GM19397 (cell line): ENCODE measurements at regions not wholly inside any gene's neighbourhood (a gene's known extent, or its start where the extent isn't known, plus 50 kb on each side); places are given as distances from the start of the nearest gene placed in this dataset.
"Not testable (repeated sequence)": the region's sequence is repeated elsewhere in the genome, so short reads cannot be mapped to it uniquely, and the experiment has no call there.

ENCODE experiments used
- ATAC-seq: cut with Tn5 transposase; IDR thresholded peaks from one replicate; pipeline ENCODE4 v1.9.1; 2021; ENCODE audit warnings: mild to moderate bottlenecking, moderate library complexity; ENCODE audit not compliant: unreplicated experiment

- ATAC-seq = no peak
These were observed 98.7 kb upstream of the SEMA3D start for GRCh38 chr7:85285527-85285926.

DNA sequence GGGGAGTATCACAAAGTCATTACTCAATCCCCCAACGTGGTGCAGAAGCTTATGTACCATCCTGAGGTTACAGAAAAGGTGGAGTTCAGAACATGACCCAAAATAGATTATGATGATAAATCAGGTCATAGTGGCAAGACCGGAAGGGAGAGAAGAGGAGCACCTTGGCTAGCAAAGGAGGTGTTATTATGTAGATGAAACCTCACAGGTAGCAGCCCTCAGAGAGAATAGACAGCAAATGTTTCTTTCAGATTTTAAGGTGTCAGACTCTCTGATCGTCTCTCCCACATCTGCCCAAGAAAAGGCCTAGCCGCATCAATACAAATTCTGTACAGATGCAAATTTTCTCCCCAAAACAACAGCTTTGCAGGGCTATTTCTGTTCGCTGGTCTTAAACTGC is 88.3 kb upstream of the SEMA3D start:
- ATAC-seq = no peak

DNA sequence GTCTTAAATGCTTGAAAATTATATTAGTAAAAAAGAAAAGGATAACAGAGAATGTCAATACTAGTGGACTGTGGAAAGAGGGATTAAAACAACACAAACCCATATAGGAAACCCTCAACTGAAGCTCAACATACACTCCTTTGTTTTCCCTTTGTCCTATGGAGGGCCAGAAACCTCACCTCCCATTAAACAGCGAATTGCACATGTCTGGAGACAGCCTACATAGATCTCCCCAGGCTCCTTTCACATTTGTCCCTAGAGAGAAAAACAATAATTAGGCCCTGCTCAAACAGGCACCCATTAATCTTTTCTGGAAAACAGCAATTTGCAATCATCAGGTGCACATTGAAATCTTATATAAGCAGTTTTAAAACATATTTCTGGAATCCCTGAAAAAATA is 87.6 kb upstream of the SEMA3D start:
- ATAC-seq = no peak

- ATAC-seq = no peak
These were observed 76.0 kb upstream of the SEMA3D start for GRCh38 chr7:85262891-85263290.

- ATAC-seq = no peak
These were observed 74.5 kb upstream of the SEMA3D start for GRCh38 chr7:85261336-85261735.

DNA sequence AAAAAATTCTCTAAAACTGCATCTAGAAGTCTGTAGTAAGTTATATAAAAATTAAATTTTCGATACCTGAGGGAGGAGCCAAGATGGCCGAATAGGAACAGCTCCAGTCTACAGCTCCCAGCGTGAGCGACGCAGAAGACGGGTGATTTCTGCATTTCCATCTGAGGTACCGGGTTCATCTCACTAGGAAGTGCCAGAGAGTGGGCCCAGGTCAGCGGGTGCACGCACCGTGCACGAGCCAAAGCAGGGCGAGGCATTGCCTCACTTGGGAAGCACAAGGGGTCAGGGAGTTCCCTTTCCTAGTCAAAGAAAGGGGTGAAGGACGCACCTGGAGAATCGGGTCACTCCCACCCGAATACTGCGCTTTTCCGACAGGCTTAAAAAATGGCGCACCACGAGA is 62.9 kb upstream of the SEMA3D start:
- not testable (repeated sequence) for ATAC-seq

- no peak for ATAC-seq
These were observed 52.3 kb upstream of the SEMA3D start for GRCh38 chr7:85239109-85239508.

GRCh38 chr7:85237721-85238120 is 50.9 kb upstream of the SEMA3D start:
- no peak for ATAC-seq
